GM12878 (cell line): ENCODE measurements at regions not wholly inside any gene's neighbourhood (a gene's known extent, or its start where the extent isn't known, plus 50 kb on each side); places are given as distances from the start of the nearest gene placed in this dataset.

ENCODE experiments used
- CREM ChIP-seq: IDR thresholded peaks from 2 replicates; pipeline ENCODE4 v1.6.1; 2014; ENCODE audit warnings: antibody characterized with exemption, low read depth
- EGR1 ChIP-seq, 2 experiments: IDR thresholded peaks; 1 replicate in 1 of 2; 2 replicates in 1 of 2; pipeline ENCODE4 v1.6.1; 2011 to 2012; ENCODE audit warnings: low read depth in 2 of 2, low read length in 2 of 2, borderline replicate concordance in 1 of 2, mild to moderate bottlenecking in 1 of 2, moderate library complexity in 1 of 2
- EP300 ChIP-seq, 2 experiments: fragments of 150-350 bp in 1 of 2; IDR thresholded peaks; 2 replicates each; pipeline ENCODE4 v1.6.1; 2011 to 2012; ENCODE audit warnings: low read depth in 2 of 2, low read length in 2 of 2, borderline replicate concordance in 1 of 2, improper control_type of control experiment in 1 of 2, inconsistent platforms in 1 of 2; ENCODE audit not compliant: control insufficient read depth in 1 of 2
- KAT2A ChIP-seq: conservative IDR thresholded peaks from 2 replicates; pipeline ENCODE4 v1.6.1; 2011; ENCODE audit warnings: low read depth, low read length; ENCODE audit not compliant: control insufficient read depth
- MXI1 ChIP-seq: fragments of 150-350 bp; IDR thresholded peaks from 2 replicates; pipeline ENCODE4 v1.6.1; 2011; ENCODE audit warnings: low read depth, mild to moderate bottlenecking, inconsistent platforms, low read length, improper control_type of control experiment
- POLR2A ChIP-seq: IDR thresholded peaks from 2 replicates; pipeline ENCODE4 v1.6.1; 2011; ENCODE audit warnings: low read depth, mild to moderate bottlenecking, low read length
- TAF1 ChIP-seq: IDR thresholded peaks from 2 replicates; pipeline ENCODE4 v1.6.1; 2011; ENCODE audit warnings: mild to moderate bottlenecking, low read depth, low read length, borderline replicate concordance
- TARDBP ChIP-seq: IDR thresholded peaks from 2 replicates; pipeline ENCODE4 v1.6.1; 2016; ENCODE audit warnings: borderline replicate concordance
- YY1 ChIP-seq: IDR thresholded peaks from 2 replicates; pipeline ENCODE4 v1.6.1; 2011; ENCODE audit warnings: low read depth, mild to moderate bottlenecking, low read length
- TF ChIP-seq, protein P1 (sequence below): fragments of 450-650 bp; conservative IDR thresholded peaks from 2 replicates; pipeline ENCODE4 v1.6.1; 2017; ENCODE audit warnings: mild to moderate bottlenecking, moderate library complexity
- TF ChIP-seq, protein P2 (sequence below), 3 experiments: IDR thresholded peaks in 2 of 3; conservative IDR thresholded peaks in 1 of 3; 2 replicates each; pipeline ENCODE4 v1.5.1; 2011; ENCODE audit warnings: low read depth in 3 of 3, low read length in 3 of 3, mild to moderate bottlenecking in 3 of 3, control low read depth in 2 of 3, moderate library complexity in 2 of 3, inconsistent platforms in 1 of 3, mixed read lengths in 1 of 3; ENCODE audit not compliant: control insufficient read depth in 2 of 3, insufficient read depth in 1 of 3; ENCODE audit errors: extremely low read depth in 1 of 3
- TF ChIP-seq, protein P3 (sequence below): IDR thresholded peaks from 2 replicates; pipeline ENCODE4 v1.6.1; 2011; ENCODE audit warnings: mild to moderate bottlenecking, low read depth, low read length, moderate library complexity; ENCODE audit not compliant: insufficient replicate concordance

GRCh38 chr13:99071666-99072065 is 93.8 kb upstream of the DOCK9 start:
- TF ChIP-seq, protein P1, sequence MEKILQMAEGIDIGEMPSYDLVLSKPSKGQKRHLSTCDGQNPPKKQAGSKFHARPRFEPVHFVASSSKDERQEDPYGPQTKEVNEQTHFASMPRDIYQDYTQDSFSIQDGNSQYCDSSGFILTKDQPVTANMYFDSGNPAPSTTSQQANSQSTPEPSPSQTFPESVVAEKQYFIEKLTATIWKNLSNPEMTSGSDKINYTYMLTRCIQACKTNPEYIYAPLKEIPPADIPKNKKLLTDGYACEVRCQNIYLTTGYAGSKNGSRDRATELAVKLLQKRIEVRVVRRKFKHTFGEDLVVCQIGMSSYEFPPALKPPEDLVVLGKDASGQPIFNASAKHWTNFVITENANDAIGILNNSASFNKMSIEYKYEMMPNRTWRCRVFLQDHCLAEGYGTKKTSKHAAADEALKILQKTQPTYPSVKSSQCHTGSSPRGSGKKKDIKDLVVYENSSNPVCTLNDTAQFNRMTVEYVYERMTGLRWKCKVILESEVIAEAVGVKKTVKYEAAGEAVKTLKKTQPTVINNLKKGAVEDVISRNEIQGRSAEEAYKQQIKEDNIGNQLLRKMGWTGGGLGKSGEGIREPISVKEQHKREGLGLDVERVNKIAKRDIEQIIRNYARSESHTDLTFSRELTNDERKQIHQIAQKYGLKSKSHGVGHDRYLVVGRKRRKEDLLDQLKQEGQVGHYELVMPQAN, result no peak
- no peak for TF ChIP-seq POLR2A
- TF ChIP-seq, protein P2, sequence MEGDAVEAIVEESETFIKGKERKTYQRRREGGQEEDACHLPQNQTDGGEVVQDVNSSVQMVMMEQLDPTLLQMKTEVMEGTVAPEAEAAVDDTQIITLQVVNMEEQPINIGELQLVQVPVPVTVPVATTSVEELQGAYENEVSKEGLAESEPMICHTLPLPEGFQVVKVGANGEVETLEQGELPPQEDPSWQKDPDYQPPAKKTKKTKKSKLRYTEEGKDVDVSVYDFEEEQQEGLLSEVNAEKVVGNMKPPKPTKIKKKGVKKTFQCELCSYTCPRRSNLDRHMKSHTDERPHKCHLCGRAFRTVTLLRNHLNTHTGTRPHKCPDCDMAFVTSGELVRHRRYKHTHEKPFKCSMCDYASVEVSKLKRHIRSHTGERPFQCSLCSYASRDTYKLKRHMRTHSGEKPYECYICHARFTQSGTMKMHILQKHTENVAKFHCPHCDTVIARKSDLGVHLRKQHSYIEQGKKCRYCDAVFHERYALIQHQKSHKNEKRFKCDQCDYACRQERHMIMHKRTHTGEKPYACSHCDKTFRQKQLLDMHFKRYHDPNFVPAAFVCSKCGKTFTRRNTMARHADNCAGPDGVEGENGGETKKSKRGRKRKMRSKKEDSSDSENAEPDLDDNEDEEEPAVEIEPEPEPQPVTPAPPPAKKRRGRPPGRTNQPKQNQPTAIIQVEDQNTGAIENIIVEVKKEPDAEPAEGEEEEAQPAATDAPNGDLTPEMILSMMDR (IDR thresholded peaks at IDR 0.05 in 2 of 3, conservative IDR thresholded peaks at IDR 0.05 in 1 of 3; ENCODE audit: control insufficient read depth in 2 of 3, extremely low read depth in 1 of 3, insufficient read depth in 1 of 3, low read depth in 3 of 3, low read length in 3 of 3), result no peak
- no peak for TF ChIP-seq KAT2A
- no peak for TF ChIP-seq EP300 (IDR thresholded peaks at IDR 0.05; ENCODE audit: borderline replicate concordance in 1 of 2, control insufficient read depth in 1 of 2, low read depth in 2 of 2, low read length in 2 of 2)
- TF ChIP-seq TARDBP, result no peak
- no peak for TF ChIP-seq CREM
- TF ChIP-seq MXI1, result no peak
- no peak for TF ChIP-seq EGR1 (IDR thresholded peaks at IDR 0.05; ENCODE audit: borderline replicate concordance in 1 of 2, low read depth in 2 of 2, low read length in 2 of 2)
- TF ChIP-seq TAF1, result no peak
- TF ChIP-seq, protein P3, sequence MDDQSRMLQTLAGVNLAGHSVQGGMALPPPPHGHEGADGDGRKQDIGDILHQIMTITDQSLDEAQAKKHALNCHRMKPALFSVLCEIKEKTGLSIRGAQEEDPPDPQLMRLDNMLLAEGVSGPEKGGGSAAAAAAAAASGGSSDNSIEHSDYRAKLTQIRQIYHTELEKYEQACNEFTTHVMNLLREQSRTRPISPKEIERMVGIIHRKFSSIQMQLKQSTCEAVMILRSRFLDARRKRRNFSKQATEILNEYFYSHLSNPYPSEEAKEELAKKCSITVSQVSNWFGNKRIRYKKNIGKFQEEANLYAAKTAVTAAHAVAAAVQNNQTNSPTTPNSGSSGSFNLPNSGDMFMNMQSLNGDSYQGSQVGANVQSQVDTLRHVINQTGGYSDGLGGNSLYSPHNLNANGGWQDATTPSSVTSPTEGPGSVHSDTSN, result no peak
- TF ChIP-seq YY1, result no peak
